OCI-LY7 (cell line): ENCODE measurements at regions not wholly inside any gene's neighbourhood (a gene's known extent, or its start where the extent isn't known, plus 50 kb on each side); places are given as distances from the start of the nearest gene placed in this dataset.

Experiments used
- EZH2phosphoT487 ChIP-seq: fragments of 200-600 bp; sonication (generic); IDR thresholded peaks from 2 replicates; pipeline ENCODE4 v1.6.1; 2018; ENCODE audit warnings: low read depth, borderline replicate concordance, mild to moderate bottlenecking, mixed run types, antibody characterized with exemption, low read length, moderate library complexity, mixed read lengths
- TF ChIP-seq, protein P1 (sequence below): fragments of 200-600 bp; sonication (generic); conservative IDR thresholded peaks from 2 replicates; pipeline ENCODE4 v1.5.1; 2014; ENCODE audit warnings: mild to moderate bottlenecking, antibody characterized with exemption, low read length, moderate library complexity, mixed read lengths

DNA sequence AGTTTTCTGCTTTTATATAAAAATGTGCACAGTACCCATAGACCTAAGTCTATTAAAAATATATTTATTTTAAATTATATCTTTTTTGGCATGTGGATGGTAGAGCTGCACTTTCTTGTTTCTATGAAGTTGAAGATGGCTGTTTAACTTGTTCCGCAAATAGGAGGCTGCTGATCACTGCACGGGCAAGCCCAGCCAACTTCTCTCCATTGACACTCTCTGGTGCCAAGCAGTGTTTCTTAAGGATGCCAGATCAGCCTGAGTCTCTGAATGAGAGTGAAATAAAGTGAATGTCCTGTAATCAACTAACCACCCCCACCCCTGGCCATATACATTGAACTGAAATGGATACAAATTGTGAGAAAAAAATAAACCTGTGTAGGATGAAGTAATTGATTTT is 202.9 kb upstream of the KLHL1 start:
- TF ChIP-seq, protein P1, sequence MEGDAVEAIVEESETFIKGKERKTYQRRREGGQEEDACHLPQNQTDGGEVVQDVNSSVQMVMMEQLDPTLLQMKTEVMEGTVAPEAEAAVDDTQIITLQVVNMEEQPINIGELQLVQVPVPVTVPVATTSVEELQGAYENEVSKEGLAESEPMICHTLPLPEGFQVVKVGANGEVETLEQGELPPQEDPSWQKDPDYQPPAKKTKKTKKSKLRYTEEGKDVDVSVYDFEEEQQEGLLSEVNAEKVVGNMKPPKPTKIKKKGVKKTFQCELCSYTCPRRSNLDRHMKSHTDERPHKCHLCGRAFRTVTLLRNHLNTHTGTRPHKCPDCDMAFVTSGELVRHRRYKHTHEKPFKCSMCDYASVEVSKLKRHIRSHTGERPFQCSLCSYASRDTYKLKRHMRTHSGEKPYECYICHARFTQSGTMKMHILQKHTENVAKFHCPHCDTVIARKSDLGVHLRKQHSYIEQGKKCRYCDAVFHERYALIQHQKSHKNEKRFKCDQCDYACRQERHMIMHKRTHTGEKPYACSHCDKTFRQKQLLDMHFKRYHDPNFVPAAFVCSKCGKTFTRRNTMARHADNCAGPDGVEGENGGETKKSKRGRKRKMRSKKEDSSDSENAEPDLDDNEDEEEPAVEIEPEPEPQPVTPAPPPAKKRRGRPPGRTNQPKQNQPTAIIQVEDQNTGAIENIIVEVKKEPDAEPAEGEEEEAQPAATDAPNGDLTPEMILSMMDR, result no peak
- no peak for TF ChIP-seq EZH2phosphoT487
